ENCODE measurements at regions not wholly inside any gene's neighbourhood (a gene's known extent, or its start where the extent isn't known, plus 50 kb on each side); places are given as distances from the start of the nearest gene placed in this dataset.

GRCh38 chr22:22141771-22142591 is 102.6 kb upstream of the VPREB1 start:
- CTCF ChIA-PET, result no interaction called here
- H3K4me3 ChIP-seq (ENCODE audit: low read depth, low read length), result no peak overlapping the region
- no peak overlapping the region for H3K27ac Mint-ChIP-seq (ENCODE audit: unreplicated experiment)
- peaks cover 2% of the 10 kb centered on the region for H3K27me3 ChIP-seq (replicated peaks; ENCODE audit: control insufficient read depth, insufficient read depth, low read length)
- no peaks in the 10 kb centered on the region for H3K4me1 Mint-ChIP-seq (ENCODE audit: low read depth, unreplicated experiment)
- no peak for TF ChIP-seq CTCF (IDR thresholded peaks at IDR 0.05; ENCODE audit: insufficient read depth in 1 of 2, low read depth in 1 of 2, low read length in 1 of 2, severe bottlenecking in 1 of 2, unreplicated experiment in 1 of 2)
- H3K36me3 ChIP-seq (ENCODE audit: control insufficient read depth, insufficient read depth, low read length), result no peaks in the 10 kb centered on the region
- peaks cover 20% of the 10 kb centered on the region for H3K27me3 Mint-ChIP-seq (ENCODE audit: insufficient read depth, unreplicated experiment)
- no TSS peak for BruUV-seq (replicated peaks)
- no peaks in the 10 kb centered on the region for H3K36me3 Mint-ChIP-seq (ENCODE audit: insufficient read depth, unreplicated experiment)
- intact Hi-C loops (cut with micrococcal nuclease; ENCODE audit: unreplicated experiment), result no loop called here
- no peaks in the 10 kb centered on the region for H3K9me3 ChIP-seq
- DNase-seq, result no peak
- POLR2A ChIA-PET, result no interaction called here
- no peaks in the 10 kb centered on the region for H3K4me1 ChIP-seq
- no peak overlapping the region for H3K4me3 Mint-ChIP-seq (ENCODE audit: unreplicated experiment)
- no peaks in the 10 kb centered on the region for H3K9me3 Mint-ChIP-seq (ENCODE audit: unreplicated experiment)

GRCh38 chr22:22141031-22141430 is 103.6 kb upstream of the VPREB1 start:
- CTCF ChIA-PET, result no interaction called here
- intact Hi-C loops (cut with micrococcal nuclease; ENCODE audit: unreplicated experiment), result no loop called here
- peaks cover 18% of the 10 kb centered on the region for H3K27me3 Mint-ChIP-seq (ENCODE audit: insufficient read depth, unreplicated experiment)

GRCh38 chr22:22139364-22139763 is 105.2 kb upstream of the VPREB1 start:
- no peak overlapping the region for H3K27ac Mint-ChIP-seq (ENCODE audit: unreplicated experiment)
- no peak for TF ChIP-seq CTCF (IDR thresholded peaks at IDR 0.05; ENCODE audit: insufficient read depth in 1 of 2, low read depth in 1 of 2, low read length in 1 of 2, severe bottlenecking in 1 of 2, unreplicated experiment in 1 of 2)
- DNase-seq, result no peak
- no TSS peak for BruUV-seq (replicated peaks)
- POLR2A ChIA-PET, result no interaction called here
- H3K27me3 Mint-ChIP-seq (ENCODE audit: insufficient read depth, unreplicated experiment), result peaks cover 15% of the 10 kb centered on the region
- H3K9me3 Mint-ChIP-seq (ENCODE audit: unreplicated experiment), result no peaks in the 10 kb centered on the region
- H3K4me1 Mint-ChIP-seq (ENCODE audit: low read depth, unreplicated experiment), result no peaks in the 10 kb centered on the region
- no peak overlapping the region for H3K4me3 Mint-ChIP-seq (ENCODE audit: unreplicated experiment)
- CTCF ChIA-PET, result no interaction called here
- intact Hi-C loops (cut with micrococcal nuclease; ENCODE audit: unreplicated experiment), result no loop called here
- Histone ChIP-seq H3K9me3 (no peaks in the 10 kb centered on the region), H3K27me3 (replicated peaks; ENCODE audit: control insufficient read depth, insufficient read depth, low read length) (peaks cover 2% of the 10 kb centered on the region), H3K4me3 (ENCODE audit: low read depth, low read length) (no peak overlapping the region), H3K36me3 (ENCODE audit: control insufficient read depth, insufficient read depth, low read length) (no peaks in the 10 kb centered on the region), H3K4me1 (no peaks in the 10 kb centered on the region)
- no peaks in the 10 kb centered on the region for H3K36me3 Mint-ChIP-seq (ENCODE audit: insufficient read depth, unreplicated experiment)

More at GRCh38 chr22:22141031-22141430, 103.6 kb upstream of the VPREB1 start:
- Mint-ChIP-seq H3K27ac (ENCODE audit: unreplicated experiment) (no peak overlapping the region), H3K4me3 (ENCODE audit: unreplicated experiment) (no peak overlapping the region), H3K36me3 (ENCODE audit: insufficient read depth, unreplicated experiment) (no peaks in the 10 kb centered on the region), H3K4me1 (ENCODE audit: low read depth, unreplicated experiment) (no peaks in the 10 kb centered on the region), H3K9me3 (ENCODE audit: unreplicated experiment) (no peaks in the 10 kb centered on the region)
- H3K36me3 ChIP-seq (ENCODE audit: control insufficient read depth, insufficient read depth, low read length), result no peaks in the 10 kb centered on the region
- DNase-seq, result no peak
- no peaks in the 10 kb centered on the region for H3K9me3 ChIP-seq
- BruUV-seq (replicated peaks), result no TSS peak
- H3K4me3 ChIP-seq (ENCODE audit: low read depth, low read length), result no peak overlapping the region
- POLR2A ChIA-PET, result no interaction called here
- no peak for TF ChIP-seq CTCF (IDR thresholded peaks at IDR 0.05; ENCODE audit: insufficient read depth in 1 of 2, low read depth in 1 of 2, low read length in 1 of 2, severe bottlenecking in 1 of 2, unreplicated experiment in 1 of 2)
- peaks cover 2% of the 10 kb centered on the region for H3K27me3 ChIP-seq (replicated peaks; ENCODE audit: control insufficient read depth, insufficient read depth, low read length)
- H3K4me1 ChIP-seq, result no peaks in the 10 kb centered on the region

All from Caco-2 (cell line).